ENCODE measurements at regions not wholly inside any gene's neighbourhood (a gene's known extent, or its start where the extent isn't known, plus 50 kb on each side); places are given as distances from the start of the nearest gene placed in this dataset.
"Not testable (repeated sequence)": the region's sequence is repeated elsewhere in the genome, so short reads cannot be mapped to it uniquely, and the experiment has no call there.

- no peak for DNase-seq (ENCODE audit: low spot score)
These were observed 66.7 kb upstream of the EIF5 start for GRCh38 chr14:103267226-103267910.

- DNase-seq (ENCODE audit: low spot score): no peak
These were observed 62.8 kb upstream of the EIF5 start for GRCh38 chr14:103271189-103271588.

GRCh38 chr14:103273145-103273744 is 60.8 kb upstream of the EIF5 start:
- DNase-seq (ENCODE audit: low spot score): no peak

DNA sequence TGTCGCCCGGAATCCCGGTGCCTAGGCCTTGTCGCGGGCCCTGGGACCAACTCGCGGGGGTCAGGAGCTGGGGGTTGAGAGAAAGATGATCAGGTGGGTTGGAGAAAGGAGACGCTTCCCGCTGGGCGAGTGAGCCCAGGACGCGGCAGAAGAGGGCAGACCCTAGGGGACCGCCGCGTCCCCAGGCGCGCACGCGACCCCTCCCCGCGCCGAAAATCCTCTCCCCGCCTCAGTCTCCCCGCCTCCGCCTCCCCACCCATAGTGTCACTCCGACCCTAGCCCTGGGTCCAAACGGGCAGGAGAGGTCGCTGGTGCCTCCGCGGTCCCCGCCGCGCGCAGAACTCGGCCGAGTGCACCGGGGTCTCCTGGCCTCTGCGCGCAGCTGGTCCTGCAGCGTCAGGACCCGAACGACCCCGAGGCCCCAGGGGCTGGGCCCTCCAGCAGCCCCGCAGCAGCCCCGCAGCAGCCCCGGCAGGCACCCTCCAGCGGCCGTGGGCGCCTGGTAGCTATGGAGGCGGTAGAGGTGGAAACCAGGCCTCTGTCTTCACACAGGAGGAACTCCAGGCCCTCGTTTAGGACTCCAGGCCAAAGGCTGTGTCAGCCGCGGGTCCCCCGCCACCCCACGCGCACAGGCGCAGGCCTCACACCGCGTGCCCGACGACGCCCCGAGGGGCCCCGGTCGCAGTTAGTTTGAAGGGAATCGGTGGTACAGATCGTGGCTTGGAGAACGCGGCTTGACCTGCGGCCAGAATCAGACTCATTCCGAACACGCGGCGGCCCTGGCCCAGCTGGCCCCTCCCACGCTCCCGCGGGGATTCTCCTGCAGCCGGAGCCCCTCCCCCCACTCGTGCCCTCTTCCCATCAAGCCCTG is 60.1 kb upstream of the EIF5 start:
- no peak for DNase-seq (ENCODE audit: low spot score)

- DNase-seq (ENCODE audit: low spot score): no peak
These were observed 59.0 kb upstream of the EIF5 start for GRCh38 chr14:103275000-103275399.

DNA sequence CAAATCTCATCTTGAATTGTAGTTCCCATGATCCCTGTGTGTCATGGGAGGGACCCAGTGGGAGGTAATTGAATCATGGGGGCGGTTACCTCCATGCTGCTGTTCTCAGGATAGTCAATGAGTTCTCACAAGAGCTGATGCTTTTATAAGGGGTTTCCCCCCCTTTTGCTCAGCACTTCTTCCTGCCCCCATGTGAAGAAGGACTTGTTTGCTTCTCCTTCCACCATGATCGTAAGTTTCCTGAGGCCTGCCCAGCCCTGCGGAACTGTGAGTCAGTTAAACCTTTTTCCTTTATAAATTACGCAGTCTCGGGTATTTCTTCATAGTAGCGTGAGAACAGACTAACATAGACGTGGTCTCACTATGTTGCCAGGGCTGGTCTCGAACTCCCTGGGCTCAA is 56.1 kb upstream of the EIF5 start:
- DNase-seq (ENCODE audit: low spot score): no peak

GRCh38 chr14:103279142-103280025 is 54.7 kb upstream of the EIF5 start:
- no peak for DNase-seq (ENCODE audit: low spot score)

- no peak for DNase-seq (ENCODE audit: low spot score)
These were observed 53.6 kb upstream of the EIF5 start for GRCh38 chr14:103280278-103280928.

GRCh38 chr14:103281496-103282231 is 52.4 kb upstream of the EIF5 start:
- DNase-seq (ENCODE audit: low spot score): no peak

DNA sequence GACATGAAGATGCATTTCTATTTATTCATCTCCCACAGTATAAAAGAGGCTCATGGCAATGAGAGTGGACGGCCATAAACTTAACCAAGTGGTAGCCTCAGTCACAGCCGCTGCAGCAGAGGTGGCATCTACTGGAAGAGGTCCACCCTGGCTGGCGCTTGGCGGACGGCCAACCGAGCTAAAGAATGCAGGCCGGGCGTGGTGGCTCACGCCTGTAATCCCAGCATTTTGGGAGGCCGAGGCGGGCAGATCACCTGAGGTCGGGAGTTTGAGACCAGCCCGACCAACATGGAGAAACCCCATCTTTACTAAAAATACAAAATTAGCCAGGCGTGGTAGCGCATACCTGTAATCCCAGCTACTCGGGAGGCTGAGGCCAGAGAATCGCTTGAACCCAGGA is 51.7 kb upstream of the EIF5 start:
- DNase-seq (ENCODE audit: low spot score): not testable (repeated sequence)

DNA sequence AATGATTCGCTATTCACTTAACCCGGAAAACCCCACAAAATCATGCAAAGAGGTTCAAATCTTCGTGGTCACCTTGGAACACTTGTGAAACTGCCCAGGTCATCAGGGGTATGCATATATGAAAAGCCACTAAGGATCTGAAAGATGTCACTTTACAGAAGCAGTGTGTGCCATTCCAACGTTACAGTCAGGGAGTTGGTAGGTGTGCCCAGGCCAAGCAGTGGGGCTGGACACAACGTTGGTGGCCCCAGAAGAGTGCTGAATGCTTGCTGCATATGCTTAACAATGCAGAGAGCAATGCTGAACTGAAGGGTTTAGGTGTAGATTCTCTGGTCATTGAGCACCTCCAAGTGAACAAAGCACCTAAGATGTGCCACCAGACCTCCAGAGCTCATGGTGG is 51.1 kb upstream of the EIF5 start:
- no peak for DNase-seq (ENCODE audit: low spot score)

- DNase-seq (ENCODE audit: low spot score): no peak
These were observed 50.1 kb upstream of the EIF5 start for GRCh38 chr14:103283916-103284315.

Data from hematopoietic multipotent progenitor cell treated with erythropoietin and hydrocortisone succinate and interleukin-3 and kit ligand, for 15 days (in vitro differentiated cells).